ENCODE measurements at regions not wholly inside any gene's neighbourhood (a gene's known extent, or its start where the extent isn't known, plus 50 kb on each side); places are given as distances from the start of the nearest gene placed in this dataset.

GRCh38 chr17:34045990-34046389 is 209.1 kb upstream of the CCL2 start:
- intact Hi-C loops (cut with micrococcal nuclease; ENCODE audit: unreplicated experiment), result no loop called here

More at GRCh38 chr17:34045990-34046389, 209.1 kb upstream of the CCL2 start:
- SMC1A ChIA-PET (ENCODE audit: uncharacterized antibody, unreplicated experiment), result interaction anchor here (0.9 kb wide), 1 partner anchor 21 kb away, joined by 3 read pairs; no protein-coding TSS in a partner anchor
- no peak overlapping the region for H3K4me3 ChIP-seq
- H2AFZ ChIP-seq (ENCODE audit: control insufficient read depth, low read depth, low read length), result no peak overlapping the region
- no peaks in the 10 kb centered on the region for H3K36me3 ChIP-seq (ENCODE audit: control insufficient read depth in 2 of 2, insufficient read depth in 2 of 2, low read length in 1 of 2)
- H3K27ac ChIP-seq (ENCODE audit: control insufficient read depth, insufficient read depth), result no peak overlapping the region
- POLR2A ChIA-PET, result no interaction called here
- no peak for DNase-seq (ENCODE audit: low read depth, low spot score)
- no TSS peak for BruUV-seq (replicated peaks)
- in situ Hi-C loops (cut with MboI), result no loop called here
- CTCF ChIA-PET, result no interaction called here
- no peaks in the 10 kb centered on the region for H3K9me3 ChIP-seq (replicated peaks; ENCODE audit: control insufficient read depth, insufficient read depth, low read length)
- H3K27me3 ChIP-seq (replicated peaks in 1 of 2; ENCODE audit: control insufficient read depth in 2 of 2, insufficient read depth in 2 of 2, low read length in 1 of 2), result no peaks in the 10 kb centered on the region
- no peaks in the 10 kb centered on the region for H3K79me2 ChIP-seq (ENCODE audit: control insufficient read depth, insufficient read depth, low read length)
- 25% methylated on average over 2 of the region's 2 CpGs for WGBS (ENCODE audit: insufficient coverage, insufficient replicate concordance, low lambda C conversion rate, missing lambda C conversion rate)
- ATAC-seq, result no peak
- no peaks in the 10 kb centered on the region for H3K4me1 ChIP-seq (ENCODE audit: control insufficient read depth, insufficient read depth, low read length)
- H3K9ac ChIP-seq (ENCODE audit: control insufficient read depth, insufficient read depth, low read length), result no peak overlapping the region
- RAD21 ChIA-PET (ENCODE audit: unreplicated experiment), result no interaction called here
- FAIRE-seq, result no peak
- H4K20me1 ChIP-seq (ENCODE audit: control insufficient read depth, insufficient read depth), result no peaks in the 10 kb centered on the region
- H3K4me2 ChIP-seq (ENCODE audit: control insufficient read depth, insufficient read depth), result no peak overlapping the region
- TF ChIP-seq TCF3 (IDR thresholded peaks at IDR 0.05; ENCODE audit: borderline replicate concordance, insufficient read depth, low read depth, low read length) (no peak), ATF2 (IDR thresholded peaks at IDR 0.05; ENCODE audit: low read length) (no peak), SP1 (IDR thresholded peaks at IDR 0.05; ENCODE audit: low read depth, low read length) (no peak), CUX1 (IDR thresholded peaks at IDR 0.05; ENCODE audit: insufficient replicate concordance, low read depth, low read length) (no peak), E2F4 (IDR thresholded peaks at IDR 0.05; ENCODE audit: low read depth, low read length) (no peak), EP300 (IDR thresholded peaks at IDR 0.05; ENCODE audit: borderline replicate concordance in 1 of 2, control insufficient read depth in 1 of 2, low read depth in 2 of 2, low read length in 2 of 2) (no peak), CBFB (IDR thresholded peaks at IDR 0.05; ENCODE audit: low read depth) (no peak), SUZ12 (IDR thresholded peaks at IDR 0.05; ENCODE audit: unreplicated experiment) (no peak), RELB (IDR thresholded peaks at IDR 0.05; ENCODE audit: low read depth) (no peak), NR2F1 (conservative IDR thresholded peaks at IDR 0.05) (no peak), TAF1 (IDR thresholded peaks at IDR 0.05; ENCODE audit: borderline replicate concordance, low read depth, low read length) (no peak), FOXK2 (IDR thresholded peaks at IDR 0.05) (no peak), MYC (IDR thresholded peaks at IDR 0.05; ENCODE audit: insufficient read depth, insufficient read length, insufficient replicate concordance, low read length, severe bottlenecking) (no peak), SREBF1 (IDR thresholded peaks at IDR 0.05; ENCODE audit: low read length) (no peak), SMARCA5 (IDR thresholded peaks at IDR 0.05) (no peak), TBL1XR1 (IDR thresholded peaks at IDR 0.05; ENCODE audit: low read depth, low read length) (no peak)

Data from GM12878 (cell line).